Islet of Langerhans (tissue), 1 donor: ENCODE measurements at regions not wholly inside any gene's neighbourhood (a gene's known extent, or its start where the extent isn't known, plus 50 kb on each side); places are given as distances from the start of the nearest gene placed in this dataset.

ENCODE experiments used
- FAIRE-seq: peaks from one replicate; lab custom pipeline; 2011; peaks lifted over from hg19 to GRCh38; lab: Jason Lieb, UNC

GRCh38 chr2:205937211-205937610 lies 148.8 kb downstream of the INO80D start:
- FAIRE-seq: no peak

- no peak for FAIRE-seq
These were observed 149.5 kb downstream of the INO80D start for GRCh38 chr2:205936446-205936845.

- no peak for FAIRE-seq
These were observed 151.5 kb downstream of the INO80D start for GRCh38 chr2:205934443-205934842.

- FAIRE-seq: no peak
These were observed 153.1 kb downstream of the INO80D start for GRCh38 chr2:205932861-205933260.

DNA sequence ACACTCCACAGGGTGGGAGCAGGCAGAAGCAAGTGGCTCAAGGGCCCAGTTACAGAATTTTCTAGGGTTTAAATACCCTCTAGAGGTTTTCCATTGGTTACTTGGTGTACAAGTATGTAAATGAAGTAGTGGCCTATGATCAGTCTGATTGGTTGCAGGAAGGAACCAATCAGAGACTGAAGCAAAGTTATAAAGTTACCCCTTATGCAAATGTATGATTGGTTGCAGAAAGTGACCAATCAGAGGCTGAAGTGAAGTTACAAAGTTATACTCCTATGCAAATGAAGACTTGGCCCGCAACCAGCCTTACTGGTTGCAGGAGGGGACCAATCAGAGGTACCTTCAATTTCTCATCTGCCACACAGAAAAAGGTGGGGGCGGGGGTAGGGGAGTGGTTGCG lies 154.6 kb downstream of the INO80D start:
- no peak for FAIRE-seq

DNA sequence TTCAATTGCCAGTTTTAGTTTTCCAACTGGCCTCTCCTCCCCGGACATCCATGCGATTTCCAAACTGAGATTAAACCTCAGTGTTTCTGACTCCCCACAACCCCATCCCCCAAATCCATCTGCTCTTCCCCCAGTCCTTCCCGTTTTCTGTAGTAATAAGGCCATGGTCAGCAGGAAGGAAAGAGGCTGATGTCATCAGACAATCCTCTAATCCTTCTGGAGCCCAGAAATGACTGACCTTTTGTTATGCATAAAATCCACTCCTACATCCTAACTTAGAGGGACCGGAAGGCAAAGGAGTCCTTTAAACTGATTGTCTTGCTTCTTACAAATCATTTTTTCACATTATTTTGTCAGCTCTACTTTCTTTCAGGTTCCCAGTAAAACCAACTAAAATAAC lies 155.8 kb downstream of the INO80D start:
- no peak for FAIRE-seq

GRCh38 chr2:205929246-205929942 lies 156.6 kb downstream of the INO80D start:
- peak; percentile 90 for FAIRE-seq

- no peak for FAIRE-seq
These were observed 160.3 kb downstream of the INO80D start for GRCh38 chr2:205925373-205926337.

GRCh38 chr2:205924676-205925075 lies 161.3 kb downstream of the INO80D start:
- FAIRE-seq: no peak

DNA sequence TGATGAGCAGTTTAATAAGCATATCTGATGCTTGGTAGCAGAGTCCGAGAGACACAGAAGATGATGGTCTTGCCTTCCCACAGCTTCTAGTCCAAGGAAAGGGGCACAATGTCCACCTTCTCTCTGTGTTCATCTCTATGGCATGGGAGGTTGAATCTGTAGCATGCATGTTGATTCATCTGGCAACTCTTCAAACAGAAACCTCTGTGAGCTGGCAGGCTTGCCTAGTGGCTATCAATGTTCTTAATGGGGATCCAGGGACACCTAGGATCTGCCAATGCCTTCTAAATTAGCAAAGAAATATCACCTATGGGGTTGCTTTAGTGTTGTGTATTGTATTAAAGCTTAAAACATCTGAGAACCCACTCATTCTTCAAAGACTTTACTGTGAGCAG lies 170.8 kb downstream of the INO80D start:
- peak; percentile 68 for FAIRE-seq

DNA sequence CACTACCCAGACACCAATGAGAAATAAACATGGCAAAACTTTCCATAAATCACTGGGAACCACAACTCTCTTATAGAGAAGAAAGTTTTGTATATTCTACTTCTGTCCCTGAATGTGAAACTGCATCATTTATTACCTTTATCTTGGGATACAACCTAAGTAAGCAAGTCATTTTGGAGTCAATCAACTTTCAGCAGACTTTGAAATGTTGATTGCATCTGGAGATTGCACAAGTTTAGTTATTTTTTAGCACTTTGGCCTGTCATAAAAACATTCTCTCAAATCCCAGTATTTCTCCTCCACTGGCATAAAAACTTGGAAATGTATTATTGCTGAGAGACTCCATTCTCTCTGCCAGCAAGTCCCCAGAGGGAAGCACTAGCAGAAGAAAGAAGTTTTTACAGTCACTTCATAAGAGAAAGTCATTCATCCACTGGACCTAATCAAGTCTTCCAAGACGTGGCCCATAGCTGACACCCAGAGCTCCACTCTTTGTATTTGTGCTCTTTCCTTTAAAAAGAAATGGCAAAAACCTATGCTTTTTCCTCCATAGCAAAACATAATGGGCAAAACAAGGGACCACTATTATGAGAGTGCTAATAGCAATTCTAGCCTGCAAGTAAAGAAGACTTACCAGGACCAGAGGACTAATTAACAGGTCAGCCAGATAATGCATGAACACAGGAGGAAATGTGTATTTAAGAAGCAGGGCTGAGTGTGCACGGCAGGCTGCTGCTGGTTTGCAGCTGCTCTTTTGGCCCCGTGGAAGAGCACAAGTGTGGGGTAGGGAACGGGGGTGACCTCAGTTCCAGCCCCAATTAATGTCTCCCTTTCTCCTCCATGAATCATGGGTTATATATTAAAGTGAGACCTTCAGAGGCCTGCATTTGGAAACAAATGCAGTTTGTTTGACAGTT lies 171.5 kb downstream of the INO80D start:
- peak; percentile 95 for FAIRE-seq

DNA sequence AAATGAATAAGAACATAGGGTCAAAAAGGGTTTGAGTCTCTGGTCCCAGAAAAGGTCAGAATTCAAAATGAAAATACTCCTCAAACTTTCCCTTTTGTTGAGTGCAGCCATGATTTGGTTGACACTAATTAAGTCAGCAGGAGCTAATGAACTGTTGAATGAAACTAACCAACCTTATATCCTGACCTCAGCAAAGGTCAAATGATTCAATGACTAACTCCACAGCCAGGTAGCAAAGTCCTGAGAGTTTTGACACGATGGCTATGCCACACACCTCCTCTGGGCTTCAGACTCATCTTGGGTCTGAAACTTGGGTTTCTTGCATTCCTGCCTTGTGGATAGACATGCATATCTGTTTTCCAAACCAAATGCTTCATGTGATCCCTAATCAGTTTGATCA lies 172.3 kb downstream of the INO80D start:
- no peak for FAIRE-seq

DNA sequence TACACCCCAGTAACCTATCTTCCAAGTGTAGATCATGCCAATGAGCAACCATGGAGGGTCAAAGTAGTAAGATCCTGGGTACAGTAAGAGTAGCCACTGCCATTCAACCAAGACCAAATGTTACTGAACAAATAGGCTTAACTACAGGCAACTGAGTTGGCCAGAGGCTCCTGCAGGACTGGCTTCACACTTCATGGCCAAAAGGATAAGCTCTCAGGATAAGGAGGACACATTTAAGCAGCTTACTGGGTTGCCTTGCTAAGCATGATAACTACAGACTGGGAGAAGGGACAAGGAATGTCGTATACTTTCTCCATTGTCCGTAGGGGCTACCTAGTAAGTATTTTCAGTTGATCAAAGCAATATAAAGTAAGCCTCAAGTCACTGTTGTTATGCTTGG lies 174.7 kb downstream of the INO80D start:
- FAIRE-seq: no peak

- no peak for FAIRE-seq
These were observed 176.8 kb downstream of the INO80D start for GRCh38 chr2:205909184-205909572.

GRCh38 chr2:205908212-205909183 lies 177.5 kb downstream of the INO80D start:
- FAIRE-seq: no peak

- FAIRE-seq: no peak
These were observed 179.6 kb downstream of the INO80D start for GRCh38 chr2:205906419-205906818.

DNA sequence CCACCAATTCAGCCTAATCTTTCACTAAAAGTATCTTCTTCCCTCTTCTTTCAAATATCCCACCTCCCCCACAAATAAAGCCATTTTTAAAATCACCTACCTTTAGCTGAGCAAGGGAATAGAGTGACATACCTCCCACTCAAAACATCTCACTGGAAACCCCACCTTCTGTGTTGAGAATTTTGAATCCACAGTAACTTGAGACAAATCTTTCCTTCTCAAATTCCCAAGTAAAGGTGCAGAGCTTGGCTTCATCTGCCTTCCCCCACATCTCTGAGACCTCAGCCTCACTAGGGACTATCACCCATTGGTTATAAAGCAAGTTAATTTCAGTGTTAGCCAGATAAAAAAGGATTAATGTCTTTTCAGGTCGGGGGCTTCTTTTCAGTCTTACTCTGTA lies 180.4 kb downstream of the INO80D start:
- FAIRE-seq: no peak

- FAIRE-seq: no peak
These were observed 181.1 kb downstream of the INO80D start for GRCh38 chr2:205904873-205905272.

DNA sequence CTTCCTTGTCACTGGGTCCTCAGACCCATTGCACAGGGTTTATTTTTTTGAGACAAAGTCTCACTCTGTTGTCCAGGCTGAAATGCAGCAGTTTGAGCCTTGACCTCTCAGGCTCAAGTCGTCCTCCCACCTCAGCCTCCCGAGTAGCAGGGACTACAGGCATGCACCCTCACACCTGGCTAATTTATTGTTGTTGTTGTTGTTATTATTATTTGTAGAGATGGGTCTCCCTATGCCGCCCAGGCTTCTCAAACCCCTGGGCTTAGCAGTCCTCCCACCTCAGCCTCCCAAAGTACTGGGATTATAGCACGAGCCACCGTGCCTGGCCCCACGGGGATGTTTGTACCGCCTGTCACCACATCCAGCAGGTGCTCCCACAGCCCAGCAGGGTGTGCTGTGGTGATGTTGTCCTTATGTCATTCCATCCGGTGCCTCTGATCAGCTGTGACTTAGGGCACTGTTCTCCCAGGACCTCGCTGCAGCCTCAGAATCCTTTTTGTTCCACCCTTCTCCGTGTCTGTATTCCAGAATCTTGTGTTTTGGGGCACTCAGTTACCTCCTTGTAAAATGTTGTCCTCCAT lies 182.3 kb downstream of the INO80D start:
- no peak for FAIRE-seq

GRCh38 chr2:205902900-205903237 lies 183.1 kb downstream of the INO80D start:
- FAIRE-seq: no peak
